ENCODE measurements at regions not wholly inside any gene's neighbourhood (a gene's known extent, or its start where the extent isn't known, plus 50 kb on each side); places are given as distances from the start of the nearest gene placed in this dataset.

DNA sequence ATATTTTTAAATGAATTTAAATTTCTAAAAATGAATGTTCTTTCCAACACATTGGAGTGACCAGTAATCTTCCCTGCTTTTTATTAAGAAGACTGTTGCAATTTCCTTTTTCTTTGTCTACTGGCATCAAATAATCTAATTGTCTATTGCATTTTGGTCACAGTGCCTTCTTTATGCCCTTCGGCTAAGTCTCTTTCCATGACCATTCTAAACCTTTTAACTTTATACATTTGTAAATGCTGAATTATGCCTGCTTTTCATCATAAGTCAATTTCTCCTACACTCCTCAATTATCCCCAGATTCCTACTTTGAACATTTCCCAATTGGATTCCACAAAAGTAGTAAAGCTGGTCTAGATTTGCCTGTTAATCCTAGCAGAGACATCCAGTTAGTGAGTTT lies 69.1 kb upstream of the HSF2 start:
- TF ChIP-seq EP300 (IDR thresholded peaks at IDR 0.05) (no peak), POLR2AphosphoS2 (conservative IDR thresholded peaks at IDR 0.05; ENCODE audit: low read length) (no peak), SREBF2 (IDR thresholded peaks at IDR 0.05) (no peak), JUNB (IDR thresholded peaks at IDR 0.05) (no peak), POLR2A (IDR thresholded peaks at IDR 0.05; ENCODE audit: low read length) (no peak), CHD2 (IDR thresholded peaks at IDR 0.05; ENCODE audit: low read length, partially characterized antibody) (no peak), MAFK (IDR thresholded peaks at IDR 0.05; ENCODE audit: partially characterized antibody) (no peak), RCOR1 (IDR thresholded peaks at IDR 0.05; ENCODE audit: low read depth, low read length) (no peak), KDM5A (IDR thresholded peaks at IDR 0.05) (no peak), MAZ (IDR thresholded peaks at IDR 0.05; ENCODE audit: borderline replicate concordance, low read depth, low read length) (no peak), ZC3H11A (IDR thresholded peaks at IDR 0.05) (no peak)
- TF ChIP-seq, protein P1, sequence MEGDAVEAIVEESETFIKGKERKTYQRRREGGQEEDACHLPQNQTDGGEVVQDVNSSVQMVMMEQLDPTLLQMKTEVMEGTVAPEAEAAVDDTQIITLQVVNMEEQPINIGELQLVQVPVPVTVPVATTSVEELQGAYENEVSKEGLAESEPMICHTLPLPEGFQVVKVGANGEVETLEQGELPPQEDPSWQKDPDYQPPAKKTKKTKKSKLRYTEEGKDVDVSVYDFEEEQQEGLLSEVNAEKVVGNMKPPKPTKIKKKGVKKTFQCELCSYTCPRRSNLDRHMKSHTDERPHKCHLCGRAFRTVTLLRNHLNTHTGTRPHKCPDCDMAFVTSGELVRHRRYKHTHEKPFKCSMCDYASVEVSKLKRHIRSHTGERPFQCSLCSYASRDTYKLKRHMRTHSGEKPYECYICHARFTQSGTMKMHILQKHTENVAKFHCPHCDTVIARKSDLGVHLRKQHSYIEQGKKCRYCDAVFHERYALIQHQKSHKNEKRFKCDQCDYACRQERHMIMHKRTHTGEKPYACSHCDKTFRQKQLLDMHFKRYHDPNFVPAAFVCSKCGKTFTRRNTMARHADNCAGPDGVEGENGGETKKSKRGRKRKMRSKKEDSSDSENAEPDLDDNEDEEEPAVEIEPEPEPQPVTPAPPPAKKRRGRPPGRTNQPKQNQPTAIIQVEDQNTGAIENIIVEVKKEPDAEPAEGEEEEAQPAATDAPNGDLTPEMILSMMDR (IDR thresholded peaks at IDR 0.05) = no peak
- TF ChIP-seq, protein P2, sequence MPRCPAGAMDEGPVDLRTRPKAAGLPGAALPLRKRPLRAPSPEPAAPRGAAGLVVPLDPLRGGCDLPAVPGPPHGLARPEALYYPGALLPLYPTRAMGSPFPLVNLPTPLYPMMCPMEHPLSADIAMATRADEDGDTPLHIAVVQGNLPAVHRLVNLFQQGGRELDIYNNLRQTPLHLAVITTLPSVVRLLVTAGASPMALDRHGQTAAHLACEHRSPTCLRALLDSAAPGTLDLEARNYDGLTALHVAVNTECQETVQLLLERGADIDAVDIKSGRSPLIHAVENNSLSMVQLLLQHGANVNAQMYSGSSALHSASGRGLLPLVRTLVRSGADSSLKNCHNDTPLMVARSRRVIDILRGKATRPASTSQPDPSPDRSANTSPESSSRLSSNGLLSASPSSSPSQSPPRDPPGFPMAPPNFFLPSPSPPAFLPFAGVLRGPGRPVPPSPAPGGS (IDR thresholded peaks at IDR 0.05) = no peak
- TF ChIP-seq, protein P3, sequence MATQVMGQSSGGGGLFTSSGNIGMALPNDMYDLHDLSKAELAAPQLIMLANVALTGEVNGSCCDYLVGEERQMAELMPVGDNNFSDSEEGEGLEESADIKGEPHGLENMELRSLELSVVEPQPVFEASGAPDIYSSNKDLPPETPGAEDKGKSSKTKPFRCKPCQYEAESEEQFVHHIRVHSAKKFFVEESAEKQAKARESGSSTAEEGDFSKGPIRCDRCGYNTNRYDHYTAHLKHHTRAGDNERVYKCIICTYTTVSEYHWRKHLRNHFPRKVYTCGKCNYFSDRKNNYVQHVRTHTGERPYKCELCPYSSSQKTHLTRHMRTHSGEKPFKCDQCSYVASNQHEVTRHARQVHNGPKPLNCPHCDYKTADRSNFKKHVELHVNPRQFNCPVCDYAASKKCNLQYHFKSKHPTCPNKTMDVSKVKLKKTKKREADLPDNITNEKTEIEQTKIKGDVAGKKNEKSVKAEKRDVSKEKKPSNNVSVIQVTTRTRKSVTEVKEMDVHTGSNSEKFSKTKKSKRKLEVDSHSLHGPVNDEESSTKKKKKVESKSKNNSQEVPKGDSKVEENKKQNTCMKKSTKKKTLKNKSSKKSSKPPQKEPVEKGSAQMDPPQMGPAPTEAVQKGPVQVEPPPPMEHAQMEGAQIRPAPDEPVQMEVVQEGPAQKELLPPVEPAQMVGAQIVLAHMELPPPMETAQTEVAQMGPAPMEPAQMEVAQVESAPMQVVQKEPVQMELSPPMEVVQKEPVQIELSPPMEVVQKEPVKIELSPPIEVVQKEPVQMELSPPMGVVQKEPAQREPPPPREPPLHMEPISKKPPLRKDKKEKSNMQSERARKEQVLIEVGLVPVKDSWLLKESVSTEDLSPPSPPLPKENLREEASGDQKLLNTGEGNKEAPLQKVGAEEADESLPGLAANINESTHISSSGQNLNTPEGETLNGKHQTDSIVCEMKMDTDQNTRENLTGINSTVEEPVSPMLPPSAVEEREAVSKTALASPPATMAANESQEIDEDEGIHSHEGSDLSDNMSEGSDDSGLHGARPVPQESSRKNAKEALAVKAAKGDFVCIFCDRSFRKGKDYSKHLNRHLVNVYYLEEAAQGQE (IDR thresholded peaks at IDR 0.05) = no peak

Data from A549 (cell line).